ENCODE measurements at regions not wholly inside any gene's neighbourhood (a gene's known extent, or its start where the extent isn't known, plus 50 kb on each side); places are given as distances from the start of the nearest gene placed in this dataset.

- TF ChIP-seq EZH2 (IDR thresholded peaks at IDR 0.05; ENCODE audit: borderline replicate concordance, control insufficient read depth, low read depth, low read length) (no peak), EP300 (IDR thresholded peaks at IDR 0.05; ENCODE audit: borderline replicate concordance in 1 of 2, control insufficient read depth in 1 of 2, low read depth in 2 of 2, low read length in 2 of 2) (no peak), SMARCA5 (IDR thresholded peaks at IDR 0.05) (no peak), POLR2AphosphoS5 (IDR thresholded peaks at IDR 0.05; ENCODE audit: low read length) (no peak), SREBF2 (IDR thresholded peaks at IDR 0.05; ENCODE audit: low read length) (no peak), CTCF (IDR thresholded peaks at IDR 0.05 in 2 of 3, conservative IDR thresholded peaks at IDR 0.05 in 1 of 3; ENCODE audit: control insufficient read depth in 2 of 3, extremely low read depth in 1 of 3, insufficient read depth in 1 of 3, low read depth in 3 of 3, low read length in 3 of 3) (no peak)
Measured at GRCh38 chr5:178780581-178781498, 50.4 kb upstream of the ZNF354A start.

All from GM12878 (cell line).